ENCODE measurements at regions not wholly inside any gene's neighbourhood (a gene's known extent, or its start where the extent isn't known, plus 50 kb on each side); places are given as distances from the start of the nearest gene placed in this dataset.

- peak; percentile 68 to 78 for DNase-seq (ENCODE audit: low read depth in 2 of 2)
Measured at GRCh38 chr4:83171436-83172039, 57.0 kb upstream of the PLAC8 start.

- DNase-seq (ENCODE audit: low read depth in 2 of 2) = peak in 1 of 2 donors; percentile 53
Measured at GRCh38 chr4:83170952-83171399, 56.4 kb upstream of the PLAC8 start.
